ENCODE measurements at regions not wholly inside any gene's neighbourhood (a gene's known extent, or its start where the extent isn't known, plus 50 kb on each side); places are given as distances from the start of the nearest gene placed in this dataset.
A peak's percentile ranks its signal among the peaks of the same experiment; 100 is the strongest.

DNA sequence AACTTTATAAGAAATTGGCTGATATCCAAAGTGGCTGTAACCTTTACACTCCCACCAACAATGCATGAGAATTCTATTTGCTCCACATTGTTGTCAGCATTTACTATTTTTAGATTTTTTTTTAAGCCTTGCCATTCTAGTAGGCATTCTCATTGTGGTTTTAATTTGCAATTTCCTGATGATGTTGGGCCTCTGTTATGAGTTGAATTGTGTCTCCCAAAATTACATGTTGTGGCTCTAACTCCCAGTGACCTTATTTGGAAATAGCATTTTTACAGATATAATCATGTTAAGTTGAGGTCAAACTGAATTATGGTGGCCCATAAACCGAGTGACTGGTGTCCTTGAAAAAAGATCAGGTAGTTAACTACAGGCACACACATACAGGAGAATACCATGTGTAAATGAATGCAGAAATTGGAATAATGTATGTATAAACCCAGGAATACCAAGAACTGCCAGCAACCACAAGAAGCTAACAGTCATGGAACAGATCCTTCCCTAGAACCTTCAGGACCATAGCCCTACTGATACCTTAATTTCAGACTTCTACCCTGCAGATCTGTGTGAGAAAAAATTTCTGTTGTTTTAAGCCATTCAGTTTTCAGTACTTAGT is 348.8 kb upstream of the DAB1 start:
- no peak overlapping the region for H3K4me2 ChIP-seq (ENCODE audit: insufficient read depth, low read length)
- H3K27ac ChIP-seq (ENCODE audit: low read length), result no peak overlapping the region
- TF ChIP-seq EZH2 (IDR thresholded peaks at IDR 0.05; ENCODE audit: borderline replicate concordance, low read depth, low read length, severe bottlenecking) (no peak), CTCF (IDR thresholded peaks at IDR 0.05; ENCODE audit: borderline replicate concordance, extremely low read depth, low read length, poor library complexity, severe bottlenecking) (no peak)
- ATAC-seq (ENCODE audit: insufficient read depth, low read depth), result no peak
- H3K27me3 ChIP-seq (ENCODE audit: insufficient read depth, low read length, poor library complexity), result no peaks in the 10 kb centered on the region
- no peaks in the 10 kb centered on the region for H3K9me3 ChIP-seq (ENCODE audit: insufficient read depth, low read length, severe bottlenecking)
- no peak overlapping the region for H3K4me3 ChIP-seq (ENCODE audit: low read depth in 1 of 2, low read length in 2 of 2)
- no peaks in the 10 kb centered on the region for H3K79me2 ChIP-seq (ENCODE audit: insufficient read depth, low read length)
- H4K20me1 ChIP-seq (ENCODE audit: insufficient read depth, low read length), result no peaks in the 10 kb centered on the region
- H3K36me3 ChIP-seq (ENCODE audit: insufficient read depth, low read length), result no peaks in the 10 kb centered on the region
- no peak for DNase-seq
- H2AFZ ChIP-seq (ENCODE audit: low read depth, low read length), result no peak overlapping the region
- no peaks in the 10 kb centered on the region for H3K4me1 ChIP-seq (ENCODE audit: insufficient read depth, low read length)
- H3K9ac ChIP-seq (ENCODE audit: low read depth, low read length), result no peak overlapping the region

GRCh38 chr1:57770772-57771171 is 346.9 kb upstream of the DAB1 start:
- Histone ChIP-seq H3K4me2 (ENCODE audit: insufficient read depth, low read length) (no peak overlapping the region), H3K27ac (ENCODE audit: low read length) (no peak overlapping the region), H3K9me3 (ENCODE audit: insufficient read depth, low read length, severe bottlenecking) (no peaks in the 10 kb centered on the region), H3K79me2 (ENCODE audit: insufficient read depth, low read length) (no peaks in the 10 kb centered on the region), H3K27me3 (ENCODE audit: insufficient read depth, low read length, poor library complexity) (no peaks in the 10 kb centered on the region), H3K9ac (ENCODE audit: low read depth, low read length) (no peak overlapping the region), H3K4me1 (ENCODE audit: insufficient read depth, low read length) (no peaks in the 10 kb centered on the region), H3K4me3 (ENCODE audit: low read depth in 1 of 2, low read length in 2 of 2) (no peak overlapping the region), H4K20me1 (ENCODE audit: insufficient read depth, low read length) (no peaks in the 10 kb centered on the region), H3K36me3 (ENCODE audit: insufficient read depth, low read length) (no peaks in the 10 kb centered on the region), H2AFZ (ENCODE audit: low read depth, low read length) (no peak overlapping the region)
- TF ChIP-seq CTCF (IDR thresholded peaks at IDR 0.05; ENCODE audit: borderline replicate concordance, extremely low read depth, low read length, poor library complexity, severe bottlenecking) (peak; percentile 39), EZH2 (IDR thresholded peaks at IDR 0.05; ENCODE audit: borderline replicate concordance, low read depth, low read length, severe bottlenecking) (no peak)
- peak; percentile 67 for ATAC-seq (ENCODE audit: insufficient read depth, low read depth)
- DNase-seq, result no peak

DNA sequence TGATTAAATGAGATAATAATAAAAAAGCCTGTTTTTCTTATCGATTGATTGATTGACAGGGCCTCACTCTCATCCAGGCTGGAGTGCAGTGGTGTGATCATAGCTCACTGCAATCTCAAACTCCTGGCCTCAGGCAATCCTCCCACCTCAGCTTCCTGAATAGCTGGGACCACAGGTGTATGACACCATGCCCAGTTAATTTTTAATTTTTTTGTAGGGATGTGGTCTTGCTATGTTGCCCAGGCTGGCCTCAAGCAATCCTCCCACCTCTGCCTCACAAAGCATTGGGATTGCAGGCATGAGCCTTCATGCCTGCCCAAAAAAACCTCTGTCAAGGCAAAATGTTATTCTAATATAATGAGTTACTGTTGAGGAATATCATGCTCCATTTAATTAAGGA is 346.4 kb upstream of the DAB1 start:
- Histone ChIP-seq H2AFZ (ENCODE audit: low read depth, low read length) (no peak overlapping the region), H3K79me2 (ENCODE audit: insufficient read depth, low read length) (no peaks in the 10 kb centered on the region), H3K4me1 (ENCODE audit: insufficient read depth, low read length) (no peaks in the 10 kb centered on the region), H3K27me3 (ENCODE audit: insufficient read depth, low read length, poor library complexity) (no peaks in the 10 kb centered on the region), H4K20me1 (ENCODE audit: insufficient read depth, low read length) (no peaks in the 10 kb centered on the region), H3K9ac (ENCODE audit: low read depth, low read length) (no peak overlapping the region), H3K36me3 (ENCODE audit: insufficient read depth, low read length) (no peaks in the 10 kb centered on the region), H3K4me3 (ENCODE audit: low read depth in 1 of 2, low read length in 2 of 2) (no peak overlapping the region), H3K27ac (ENCODE audit: low read length) (no peak overlapping the region), H3K4me2 (ENCODE audit: insufficient read depth, low read length) (no peak overlapping the region), H3K9me3 (ENCODE audit: insufficient read depth, low read length, severe bottlenecking) (no peaks in the 10 kb centered on the region)
- TF ChIP-seq CTCF (IDR thresholded peaks at IDR 0.05; ENCODE audit: borderline replicate concordance, extremely low read depth, low read length, poor library complexity, severe bottlenecking), result no peak
- no peak for TF ChIP-seq EZH2 (IDR thresholded peaks at IDR 0.05; ENCODE audit: borderline replicate concordance, low read depth, low read length, severe bottlenecking)
- no peak for ATAC-seq (ENCODE audit: insufficient read depth, low read depth)
- DNase-seq, result no peak

Data from DND-41 (cell line).